Activated B cell treated with CpG ODN at 0.5 μM for 24 hours (primary cell): ENCODE measurements at regions not wholly inside any gene's neighbourhood (a gene's known extent, or its start where the extent isn't known, plus 50 kb on each side); places are given as distances from the start of the nearest gene placed in this dataset.

Experiments
- ATAC-seq: fragments of 200-7000 bp; cut with Tn5 transposase; one replicate; pipeline ENCODE4 v1.10.0; 2021; ENCODE audit warnings: low read depth, mild to moderate bottlenecking, moderate library complexity
- CTCF ChIA-PET: fragments of 350-600 bp; sonication (Branson Sonifier 250); formaldehyde crosslinking; loops from one replicate; lab custom pipeline; 2021; ENCODE audit warnings: antibody characterized with exemption; lab: Charles Lee
- POLR2A ChIA-PET: fragments of 350-600 bp; sonication (Branson Sonifier 250); formaldehyde crosslinking; loops from one replicate; lab custom pipeline; 2021; ENCODE audit warnings: antibody characterized with exemption; lab: Charles Lee
- DNase-seq: peaks from one replicate; pipeline ENCODE4 v3.0.0; 2022
- H3K27ac Mint-ChIP-seq: one replicate; pipeline ENCODE4 v1.8.0; 2020; ENCODE audit warnings: mixed read lengths
- H3K27me3 Mint-ChIP-seq: one replicate; pipeline ENCODE4 v1.8.0; 2021; ENCODE audit warnings: mixed read lengths
- H3K36me3 Mint-ChIP-seq: one replicate; pipeline ENCODE4 v1.8.0; 2021; ENCODE audit warnings: low read depth, mixed read lengths
- H3K4me1 Mint-ChIP-seq: one replicate; pipeline ENCODE4 v1.8.0; 2021; ENCODE audit warnings: mixed read lengths
- H3K4me3 Mint-ChIP-seq: one replicate; pipeline ENCODE4 v1.8.0; 2020; ENCODE audit warnings: mild to moderate bottlenecking, mixed read lengths
- H3K9me3 Mint-ChIP-seq: one replicate; pipeline ENCODE4 v1.8.0; 2020; ENCODE audit warnings: mixed read lengths
- CTCF ChIP-seq: fragments of 200-600 bp; IDR thresholded peaks from one replicate; pipeline ENCODE4 v1.8.0; 2022; ENCODE audit warnings: antibody characterized with exemption, mild to moderate bottlenecking
- intact Hi-C: fragments of 100-400 bp; cut with micrococcal nuclease; formaldehyde crosslinking; loops from one replicate; pipeline ENCODE4 v1.15.1; 2024

GRCh38 chr5:60346393-60346792 is 353.6 kb downstream of the DEPDC1B start:
- H3K27me3 Mint-ChIP-seq: no peaks in the 10 kb centered on the region
- H3K36me3 Mint-ChIP-seq: no peaks in the 10 kb centered on the region
- no peak for DNase-seq
- intact Hi-C loops: no loop called here
- H3K4me1 Mint-ChIP-seq: no peaks in the 10 kb centered on the region
- TF ChIP-seq CTCF: no peak
- CTCF ChIA-PET: no interaction called here
- ATAC-seq: no peak
- no peak overlapping the region for H3K27ac Mint-ChIP-seq
- no peak overlapping the region for H3K4me3 Mint-ChIP-seq
- POLR2A ChIA-PET: no interaction called here
- H3K9me3 Mint-ChIP-seq: no peaks in the 10 kb centered on the region

- no peaks in the 10 kb centered on the region for H3K9me3 Mint-ChIP-seq
- no peak for TF ChIP-seq CTCF
- H3K4me3 Mint-ChIP-seq: no peak overlapping the region
- H3K4me1 Mint-ChIP-seq: peaks cover 14% of the 10 kb centered on the region
- intact Hi-C loops: no loop called here
- ATAC-seq: no peak
- no peaks in the 10 kb centered on the region for H3K36me3 Mint-ChIP-seq
- H3K27me3 Mint-ChIP-seq: no peaks in the 10 kb centered on the region
- no peak overlapping the region for H3K27ac Mint-ChIP-seq
- no peak for DNase-seq
- ChIA-PET CTCF (no interaction called here), POLR2A (interaction anchor here (0.7 kb wide), 1 partner anchor 12 kb away, joined by 3 read pairs; no protein-coding TSS in a partner anchor)
These were observed 356.9 kb downstream of the DEPDC1B start for GRCh38 chr5:60343102-60343501.

DNA sequence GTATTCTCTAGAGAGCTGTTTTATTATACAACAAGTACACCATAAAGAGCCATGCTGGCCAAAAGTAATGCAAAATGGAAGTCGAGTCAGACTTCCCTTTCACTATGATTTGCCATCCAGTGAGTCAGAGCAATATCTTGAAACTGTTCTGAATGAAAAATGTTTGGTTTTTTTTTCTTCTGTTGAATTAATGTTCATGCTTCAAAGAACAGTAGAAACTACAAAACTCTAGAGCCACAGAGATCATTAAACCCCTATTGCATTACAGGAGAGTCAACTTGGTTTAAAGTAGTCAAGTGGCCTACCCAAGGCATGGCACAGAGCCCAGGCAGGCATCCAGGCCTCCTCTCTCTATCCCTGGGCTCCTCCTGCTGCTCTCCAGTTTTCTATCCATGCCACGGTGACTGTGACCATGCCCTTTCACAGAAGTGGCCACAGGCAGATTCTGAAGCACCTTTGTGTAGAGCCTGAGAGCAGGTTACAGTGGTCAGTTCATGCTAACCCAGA is 358.9 kb downstream of the DEPDC1B start:
- TF ChIP-seq CTCF: no peak
- intact Hi-C loops: no loop called here
- Mint-ChIP-seq H3K27ac (no peak overlapping the region), H3K36me3 (no peaks in the 10 kb centered on the region), H3K27me3 (no peaks in the 10 kb centered on the region), H3K4me1 (peaks cover 14% of the 10 kb centered on the region), H3K9me3 (no peaks in the 10 kb centered on the region), H3K4me3 (no peak overlapping the region)
- ATAC-seq (peak; percentile 52), DNase-seq (no peak)
- ChIA-PET CTCF (interaction anchor here (0.6 to 0.7 kb wide), 2 partner anchors 31 to 504 kb away, joined by 3 read pairs; no protein-coding TSS in a partner anchor), POLR2A (interaction anchor here (0.7 kb wide), 1 partner anchor 12 kb away, joined by 7 read pairs; no protein-coding TSS in a partner anchor)

DNA sequence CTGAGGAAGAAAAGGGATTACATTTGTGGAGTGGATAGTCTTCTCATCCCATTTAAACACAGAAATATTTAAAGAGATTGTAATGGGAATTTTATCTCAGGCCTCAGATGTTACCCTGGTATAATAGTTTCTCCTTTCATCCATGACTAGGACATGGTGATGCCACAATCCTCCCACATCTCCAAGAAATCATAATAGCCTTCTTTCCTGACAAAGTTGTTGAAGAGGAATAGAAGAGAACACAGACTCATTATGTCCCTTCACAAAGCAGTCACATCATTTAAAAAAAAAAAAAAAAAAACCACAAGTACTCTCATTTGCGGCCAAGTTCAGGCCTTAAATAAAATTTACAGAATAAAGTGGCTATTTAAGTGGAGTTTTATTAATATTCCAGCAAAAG is 359.6 kb downstream of the DEPDC1B start:
- H3K4me3 Mint-ChIP-seq: no peak overlapping the region
- TF ChIP-seq CTCF: no peak
- POLR2A ChIA-PET: interaction anchor here (0.7 kb wide), 1 partner anchor 13 kb away, joined by 7 read pairs; no protein-coding TSS in a partner anchor
- H3K27ac Mint-ChIP-seq: no peak overlapping the region
- H3K36me3 Mint-ChIP-seq: no peaks in the 10 kb centered on the region
- H3K4me1 Mint-ChIP-seq: peaks cover 14% of the 10 kb centered on the region
- no peaks in the 10 kb centered on the region for H3K9me3 Mint-ChIP-seq
- DNase-seq: no peak
- ATAC-seq: no peak
- CTCF ChIA-PET: interaction anchor here (0.6 to 0.7 kb wide), 2 partner anchors 32 to 503 kb away, joined by 3 read pairs; no protein-coding TSS in a partner anchor
- no peaks in the 10 kb centered on the region for H3K27me3 Mint-ChIP-seq
- intact Hi-C loops: no loop called here

DNA sequence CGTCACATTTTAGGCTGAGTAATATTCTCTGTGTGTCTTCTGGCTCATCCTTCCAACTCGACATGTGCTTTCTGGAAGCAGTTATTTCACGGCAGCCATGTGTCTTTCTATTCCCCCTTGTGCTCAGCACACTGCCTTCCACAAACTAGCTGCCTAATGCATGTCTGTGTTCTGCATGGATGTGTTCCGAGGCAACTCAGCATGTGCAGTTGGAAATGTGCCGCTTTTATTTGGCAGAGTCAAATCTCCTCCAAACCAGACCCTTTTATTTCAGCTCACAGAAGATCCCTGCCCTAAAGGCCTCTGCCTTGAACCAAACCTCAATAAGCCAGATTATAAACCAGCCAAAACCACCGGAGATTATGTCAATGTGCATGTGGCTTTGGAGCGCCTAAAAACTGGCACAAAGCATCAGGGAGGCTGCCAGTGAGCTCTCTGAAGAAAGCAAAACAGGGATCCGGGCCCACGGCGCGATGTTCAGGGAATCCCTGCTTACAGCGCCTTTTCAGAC is 360.2 kb downstream of the DEPDC1B start:
- H3K27ac Mint-ChIP-seq: peak overlapping the region; percentile 64
- no peak for DNase-seq
- no peaks in the 10 kb centered on the region for H3K9me3 Mint-ChIP-seq
- no peak for ATAC-seq
- peaks cover 14% of the 10 kb centered on the region for H3K4me1 Mint-ChIP-seq
- ChIA-PET POLR2A (no interaction called here), CTCF (no interaction called here)
- no peak for TF ChIP-seq CTCF
- no peaks in the 10 kb centered on the region for H3K36me3 Mint-ChIP-seq
- H3K27me3 Mint-ChIP-seq: no peaks in the 10 kb centered on the region
- intact Hi-C loops: no loop called here
- peak overlapping the region; percentile 53 for H3K4me3 Mint-ChIP-seq
